HG02981 (cell line): ENCODE measurements at regions not wholly inside any gene's neighbourhood (a gene's known extent, or its start where the extent isn't known, plus 50 kb on each side); places are given as distances from the start of the nearest gene placed in this dataset.
A peak's percentile ranks its signal among the peaks of the same experiment; 100 is the strongest.
"Not testable (repeated sequence)": the region's sequence is repeated elsewhere in the genome, so short reads cannot be mapped to it uniquely, and the experiment has no call there.

Experiments
- ATAC-seq: cut with Tn5 transposase; IDR thresholded peaks from one replicate; pipeline ENCODE4 v1.9.1; 2021; ENCODE audit warnings: mild to moderate bottlenecking, moderate library complexity; ENCODE audit not compliant: unreplicated experiment

DNA sequence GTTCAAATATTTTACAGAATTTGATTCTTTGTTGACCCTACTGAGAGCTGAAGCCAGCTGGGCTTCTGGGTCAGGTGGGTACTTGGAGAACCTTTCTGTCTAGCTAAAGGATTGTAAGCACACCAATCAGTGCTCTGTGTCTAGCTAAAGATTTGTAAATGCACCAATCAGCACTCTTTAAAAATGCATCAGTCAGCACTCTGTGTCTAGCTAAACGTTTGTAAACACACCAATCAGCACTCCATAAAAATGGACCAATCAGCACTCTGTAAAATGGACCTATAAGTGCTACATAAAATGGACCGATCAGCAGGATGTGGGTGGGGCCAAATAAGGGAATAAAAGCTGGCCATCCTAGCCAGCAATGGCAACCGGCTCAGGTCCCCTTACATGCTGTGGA lies 76.4 kb upstream of the TMSB4Y start:
- ATAC-seq: not testable (repeated sequence)

DNA sequence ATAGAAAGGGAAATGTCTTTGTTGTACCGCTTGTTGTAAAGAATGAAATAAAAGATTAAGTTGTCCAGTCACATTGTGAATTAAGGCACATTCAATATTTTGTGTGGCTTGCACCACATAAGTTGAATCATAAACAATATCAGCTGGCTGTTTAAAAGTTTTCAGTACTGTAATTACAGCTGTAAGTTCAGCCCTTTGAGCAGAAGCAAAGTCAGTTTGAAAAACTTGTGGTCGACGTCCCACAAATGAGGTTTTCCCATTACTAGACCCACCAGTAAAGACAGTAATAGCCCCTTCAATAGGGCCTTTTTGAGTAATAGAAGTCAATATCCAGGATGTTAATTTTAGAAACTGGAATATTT lies 87.8 kb upstream of the TMSB4Y start:
- ATAC-seq: no peak

GRCh38 chrY:13615301-13615942 lies 88.3 kb upstream of the TMSB4Y start:
- no peak for ATAC-seq

DNA sequence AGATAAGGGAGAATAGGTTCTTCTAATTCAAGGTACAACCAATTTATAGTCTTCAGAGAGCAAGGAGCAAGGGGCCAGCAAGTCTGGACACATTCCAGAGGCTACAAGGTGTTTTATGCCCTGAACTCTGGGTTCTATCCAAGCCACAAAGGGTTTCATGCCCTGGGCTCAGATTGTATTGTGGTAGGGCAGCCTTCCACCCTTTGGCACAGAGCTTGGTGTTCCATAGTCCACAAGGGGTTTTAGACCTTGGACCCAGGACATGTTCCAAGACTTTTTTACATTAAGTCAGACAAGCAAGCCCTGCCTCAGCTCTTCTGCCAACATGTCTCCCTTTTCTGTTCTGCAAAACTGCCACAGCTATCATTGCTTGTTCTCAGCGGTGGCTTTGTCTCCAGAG lies 90.8 kb upstream of the TMSB4Y start:
- ATAC-seq: no peak

- ATAC-seq: no peak
Observed at GRCh38 chrY:13611965-13612364, 91.7 kb upstream of the TMSB4Y start.

- no peak for ATAC-seq
Observed at GRCh38 chrY:13592450-13592849, 111.2 kb upstream of the TMSB4Y start.

- not testable (repeated sequence) for ATAC-seq
Observed at GRCh38 chrY:13570931-13571330, 91.1 kb upstream of the UTY start.

- ATAC-seq: no peak
Observed at GRCh38 chrY:13567186-13567585, 87.4 kb upstream of the UTY start.

DNA sequence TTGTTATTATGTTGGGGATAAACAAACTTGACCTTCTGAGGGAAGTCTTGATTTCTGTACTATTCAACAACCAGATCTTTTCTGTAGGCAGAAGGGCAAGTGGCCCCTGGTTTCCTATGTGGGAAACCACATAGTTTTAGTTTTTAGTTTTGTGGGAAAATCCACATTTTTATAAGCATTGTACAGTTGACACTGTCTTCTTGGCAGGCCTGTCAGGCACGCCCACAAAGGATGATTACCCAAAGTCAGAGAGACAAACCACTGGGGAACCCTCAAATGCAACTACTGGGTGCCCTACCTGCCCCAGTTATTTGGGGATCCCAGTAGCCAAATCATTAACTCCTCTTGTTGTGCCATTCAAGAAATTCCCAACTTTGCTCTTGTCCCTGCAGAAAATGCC lies 75.1 kb upstream of the UTY start:
- ATAC-seq: no peak

GRCh38 chrY:13552393-13553116 lies 72.7 kb upstream of the UTY start:
- ATAC-seq: peak; percentile 48

- no peak for ATAC-seq
Observed at GRCh38 chrY:13551246-13551645, 71.4 kb upstream of the UTY start.

DNA sequence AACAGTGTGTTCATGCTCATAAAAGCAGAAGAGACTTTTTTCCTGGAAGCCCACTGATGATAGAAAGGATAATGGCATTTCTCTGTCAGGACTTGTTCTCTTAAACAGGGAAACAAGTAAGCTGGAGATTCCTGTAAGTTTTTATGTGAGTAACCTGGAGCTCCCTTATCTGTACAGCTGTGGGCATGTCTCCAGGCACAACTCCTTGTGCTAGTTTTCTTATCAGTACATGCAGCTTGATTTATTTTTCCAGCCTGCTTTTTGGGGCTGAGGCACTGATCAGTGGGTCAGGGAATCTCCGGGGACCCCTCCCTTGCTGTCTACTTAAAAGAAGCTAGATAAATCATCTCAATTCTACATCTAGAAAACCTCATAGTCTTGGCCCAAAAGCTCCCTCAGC lies 64.7 kb upstream of the UTY start:
- no peak for ATAC-seq

GRCh38 chrY:13537919-13538318 lies 58.1 kb upstream of the UTY start:
- no peak for ATAC-seq
